ENCODE measurements at regions not wholly inside any gene's neighbourhood (a gene's known extent, or its start where the extent isn't known, plus 50 kb on each side); places are given as distances from the start of the nearest gene placed in this dataset.

DNA sequence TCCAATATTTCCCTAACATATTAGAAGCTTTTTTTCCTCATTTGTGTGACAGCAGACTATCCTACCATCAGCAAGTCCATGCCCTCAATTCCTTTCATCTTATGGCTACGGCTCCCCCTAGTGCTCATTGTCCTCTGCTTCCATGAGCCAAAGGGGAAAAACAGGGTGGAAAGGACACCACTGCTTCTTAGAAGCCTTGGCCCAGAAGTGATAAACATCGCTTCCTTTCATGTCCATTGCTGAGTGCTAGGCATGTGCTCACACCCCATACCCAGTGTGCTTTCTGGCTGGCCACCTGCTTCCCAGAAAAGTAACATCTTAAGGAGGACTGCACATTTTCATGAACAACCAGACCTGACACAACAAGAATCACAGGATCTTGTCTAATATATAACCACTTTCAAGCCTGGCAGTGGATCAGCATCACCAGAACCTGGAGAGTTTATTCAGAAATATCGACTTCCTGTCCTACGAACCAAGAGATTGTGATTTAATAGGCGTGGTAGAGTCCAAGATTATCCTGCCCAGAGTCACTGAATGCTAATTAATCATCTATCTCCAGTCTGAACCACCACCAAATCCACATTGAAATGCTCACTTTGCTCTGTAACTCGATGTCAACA lies 650.5 kb upstream of the SORCS1 start:
- peak; percentile 5 for DNase-seq
- Histone ChIP-seq H3K36me3 (ENCODE audit: control insufficient read depth, insufficient read depth, low read length) (no peaks in the 10 kb centered on the region), H2BK5ac (ENCODE audit: low read depth, low read length, poor library complexity, severe bottlenecking) (no peak overlapping the region), H2AK9ac (replicated peaks; ENCODE audit: low read depth, low read length, poor library complexity) (no peak overlapping the region), H4K91ac (ENCODE audit: insufficient read depth, low read depth, low read length) (no peak overlapping the region), H2AK5ac (ENCODE audit: low read depth, low read length) (no peak overlapping the region), H3K79me1 (ENCODE audit: low read depth in 1 of 2, low read length in 2 of 2) (no peaks in the 10 kb centered on the region), H3K27ac (ENCODE audit: insufficient read depth, low read length) (no peak overlapping the region), H3K23ac (ENCODE audit: low read depth, low read length) (no peak overlapping the region), H2AFZ (replicated peaks; ENCODE audit: low read length, poor library complexity) (no peak overlapping the region), H3K4me1 (ENCODE audit: control insufficient read depth, insufficient read depth, low read length) (no peaks in the 10 kb centered on the region), H2BK15ac (ENCODE audit: low read depth, low read length) (no peak overlapping the region), H2BK20ac (ENCODE audit: low read depth, low read length) (no peak overlapping the region), H3K56ac (ENCODE audit: extremely low read depth, insufficient read depth, low read length) (no peak overlapping the region), H3K9me3 (ENCODE audit: control insufficient read depth, insufficient read depth, low read length) (peaks cover 8% of the 10 kb centered on the region), H2BK120ac (ENCODE audit: low read depth, low read length) (no peak overlapping the region), H3K27me3 (ENCODE audit: control insufficient read depth, insufficient read depth, low read length) (no peaks in the 10 kb centered on the region), H4K8ac (ENCODE audit: low read depth in 2 of 2, low read length in 2 of 2) (no peak overlapping the region), H3K4me2 (ENCODE audit: low read depth, low read length) (no peak overlapping the region), H4K20me1 (ENCODE audit: insufficient read depth, low read length) (no peaks in the 10 kb centered on the region), H3K14ac (replicated peaks; ENCODE audit: low read depth, low read length) (no peak overlapping the region), H3K4me3 (ENCODE audit: insufficient read depth, low read depth, low read length) (no peak overlapping the region), H3K18ac (ENCODE audit: low read depth, low read length) (no peak overlapping the region), H3K9ac (ENCODE audit: low read depth, low read length) (no peak overlapping the region), H3K4ac (ENCODE audit: low read depth, low read length) (no peak overlapping the region), H4K5ac (ENCODE audit: low read depth, low read length) (no peak overlapping the region), H3K9me1 (ENCODE audit: insufficient read depth, low read length) (no peaks in the 10 kb centered on the region)
- BruUV-seq (replicated peaks), result no TSS peak
- dilution Hi-C loops (cut with HindIII; ENCODE audit: low sequenced_read_pairs, unreplicated experiment) (no loop called here), intact Hi-C loops (cut with micrococcal nuclease) (loop anchor here (1.0 to 10.0 kb wide), 2 partner anchors 406 to 1110 kb away; no protein-coding TSS in a partner anchor), in situ Hi-C loops (cut with MboI; ENCODE audit: low sequenced_read_pairs) (no loop called here)
- ChIA-PET CTCF (no interaction called here), POLR2A (ENCODE audit: unreplicated experiment) (no interaction called here)
- ATAC-seq (ENCODE audit: low read depth), result peak; percentile 57
- no peak for TF ChIP-seq CEBPB (IDR thresholded peaks at IDR 0.05; ENCODE audit: low read depth, low read length)
- TF ChIP-seq POLR2A (IDR thresholded peaks at IDR 0.05; ENCODE audit: low read depth, low read length), result no peak
- TF ChIP-seq SMC3 (IDR thresholded peaks at IDR 0.05; ENCODE audit: low read depth, low read length), result peak; percentile 13; the same call in 1 of the 2 replicates
- no peak for TF ChIP-seq USF2 (IDR thresholded peaks at IDR 0.05; ENCODE audit: low read depth, low read length)
- TF ChIP-seq MAZ (IDR thresholded peaks at IDR 0.05; ENCODE audit: borderline replicate concordance, low read depth, low read length), result no peak
- TF ChIP-seq, protein P1, sequence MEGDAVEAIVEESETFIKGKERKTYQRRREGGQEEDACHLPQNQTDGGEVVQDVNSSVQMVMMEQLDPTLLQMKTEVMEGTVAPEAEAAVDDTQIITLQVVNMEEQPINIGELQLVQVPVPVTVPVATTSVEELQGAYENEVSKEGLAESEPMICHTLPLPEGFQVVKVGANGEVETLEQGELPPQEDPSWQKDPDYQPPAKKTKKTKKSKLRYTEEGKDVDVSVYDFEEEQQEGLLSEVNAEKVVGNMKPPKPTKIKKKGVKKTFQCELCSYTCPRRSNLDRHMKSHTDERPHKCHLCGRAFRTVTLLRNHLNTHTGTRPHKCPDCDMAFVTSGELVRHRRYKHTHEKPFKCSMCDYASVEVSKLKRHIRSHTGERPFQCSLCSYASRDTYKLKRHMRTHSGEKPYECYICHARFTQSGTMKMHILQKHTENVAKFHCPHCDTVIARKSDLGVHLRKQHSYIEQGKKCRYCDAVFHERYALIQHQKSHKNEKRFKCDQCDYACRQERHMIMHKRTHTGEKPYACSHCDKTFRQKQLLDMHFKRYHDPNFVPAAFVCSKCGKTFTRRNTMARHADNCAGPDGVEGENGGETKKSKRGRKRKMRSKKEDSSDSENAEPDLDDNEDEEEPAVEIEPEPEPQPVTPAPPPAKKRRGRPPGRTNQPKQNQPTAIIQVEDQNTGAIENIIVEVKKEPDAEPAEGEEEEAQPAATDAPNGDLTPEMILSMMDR (conservative IDR thresholded peaks at IDR 0.05; ENCODE audit: low read depth, low read length), result peak; percentile 37; the same call in 1 of the 2 replicates
- TF ChIP-seq MXI1 (IDR thresholded peaks at IDR 0.05; ENCODE audit: borderline replicate concordance, low read depth, low read length), result no peak
- no peak for TF ChIP-seq RCOR1 (IDR thresholded peaks at IDR 0.05; ENCODE audit: insufficient replicate concordance, low read length)
- TF ChIP-seq RFX5 (IDR thresholded peaks at IDR 0.05; ENCODE audit: low read depth, low read length), result no peak
- TF ChIP-seq FOS (IDR thresholded peaks at IDR 0.05; ENCODE audit: low read depth, low read length), result no peak
- no peak for TF ChIP-seq MAFK (IDR thresholded peaks at IDR 0.05; ENCODE audit: low read depth, low read length)
- TF ChIP-seq NFE2L2 (IDR thresholded peaks at IDR 0.05; ENCODE audit: low read depth, low read length), result no peak
- TF ChIP-seq BHLHE40 (IDR thresholded peaks at IDR 0.05; ENCODE audit: low read depth, low read length), result no peak
- peak; percentile 40 for TF ChIP-seq RAD21 (IDR thresholded peaks at IDR 0.05; ENCODE audit: low read length)
- TF ChIP-seq ELK1 (IDR thresholded peaks at IDR 0.05; ENCODE audit: borderline replicate concordance, low read depth, low read length), result no peak
- no peak for TF ChIP-seq CHD1 (IDR thresholded peaks at IDR 0.05; ENCODE audit: low read depth, low read length)
- WGBS, 2 experiments (ENCODE audit: extremely low coverage in 2 of 2, insufficient read length in 1 of 2), result 0% methylated on average over 1 of the region's 6 CpGs; no CpG with 5 or more reads in 1 of the 2 experiments

All from IMR-90 (cell line).